IPS-20b (cell line): ENCODE measurements at regions not wholly inside any gene's neighbourhood (a gene's known extent, or its start where the extent isn't known, plus 50 kb on each side); places are given as distances from the start of the nearest gene placed in this dataset.

Source experiments
- H3K27ac ChIP-seq: one replicate; pipeline ENCODE4 v1.5.1; 2013; ENCODE audit warnings: low read length
- H3K27me3 ChIP-seq: 2 replicates; pipeline ENCODE4 v1.6.1; 2013; ENCODE audit warnings: mild to moderate bottlenecking, low read length, inconsistent platforms; ENCODE audit not compliant: insufficient read depth
- H3K36me3 ChIP-seq: 2 replicates; pipeline ENCODE4 v1.6.1; 2013; ENCODE audit warnings: low read depth, mild to moderate bottlenecking, inconsistent platforms, low read length, moderate library complexity; ENCODE audit not compliant: insufficient read depth
- H3K4me1 ChIP-seq: 2 replicates; pipeline ENCODE4 v1.6.1; 2013; ENCODE audit warnings: mild to moderate bottlenecking, control low read depth, inconsistent platforms, low read length, moderate library complexity; ENCODE audit not compliant: insufficient read depth
- H3K4me3 ChIP-seq: 2 replicates; pipeline ENCODE4 v1.5.1; 2013; ENCODE audit warnings: mild to moderate bottlenecking, low read length, inconsistent platforms
- H3K9ac ChIP-seq: 2 replicates; pipeline ENCODE4 v1.6.1; 2013; ENCODE audit warnings: low read depth, mild to moderate bottlenecking, inconsistent platforms, low read length, moderate library complexity
- H3K9me3 ChIP-seq: 2 replicates; pipeline ENCODE4 v1.6.1; 2013; ENCODE audit warnings: mild to moderate bottlenecking, low read depth, low read length, inconsistent platforms; ENCODE audit not compliant: insufficient read depth

- H3K4me3 ChIP-seq = peak overlapping the region; percentile 46; the same call in 1 of the 2 replicates
- peaks cover 3% of the 10 kb centered on the region; the same call in 1 of the 2 replicates for H3K4me1 ChIP-seq
- no peak overlapping the region for H3K27ac ChIP-seq
- no peaks in the 10 kb centered on the region for H3K27me3 ChIP-seq
- H3K36me3 ChIP-seq = no peaks in the 10 kb centered on the region
- no peak overlapping the region for H3K9ac ChIP-seq
- H3K9me3 ChIP-seq = no peaks in the 10 kb centered on the region
Observed at GRCh38 chr6:68575765-68576439, 59.2 kb upstream of the ADGRB3 start.

GRCh38 chr6:68572975-68573374 is 62.1 kb upstream of the ADGRB3 start:
- Histone ChIP-seq H3K9ac (no peak overlapping the region), H3K27me3 (no peaks in the 10 kb centered on the region), H3K36me3 (no peaks in the 10 kb centered on the region), H3K4me1 (peaks cover 3% of the 10 kb centered on the region; the same call in 1 of the 2 replicates), H3K4me3 (no peak overlapping the region), H3K9me3 (no peaks in the 10 kb centered on the region), H3K27ac (no peak overlapping the region)

- no peaks in the 10 kb centered on the region for H3K9me3 ChIP-seq
- no peaks in the 10 kb centered on the region for H3K36me3 ChIP-seq
- no peak overlapping the region for H3K4me3 ChIP-seq
- no peaks in the 10 kb centered on the region for H3K27me3 ChIP-seq
- H3K4me1 ChIP-seq = peaks cover 3% of the 10 kb centered on the region; the same call in 1 of the 2 replicates
- no peak overlapping the region for H3K27ac ChIP-seq
- H3K9ac ChIP-seq = no peak overlapping the region
Observed at GRCh38 chr6:68572525-68572924, 62.6 kb upstream of the ADGRB3 start.

- Histone ChIP-seq H3K9me3 (no peaks in the 10 kb centered on the region), H3K27me3 (no peaks in the 10 kb centered on the region), H3K9ac (peak overlapping the region; percentile 45; the same call in 1 of the 2 replicates), H3K27ac (peak overlapping the region; percentile 4), H3K4me1 (no peaks in the 10 kb centered on the region; the same call in 1 of the 2 replicates), H3K4me3 (no peak overlapping the region), H3K36me3 (no peaks in the 10 kb centered on the region)
Observed at GRCh38 chr6:68559716-68560115, 75.4 kb upstream of the ADGRB3 start.

- no peak overlapping the region for H3K4me3 ChIP-seq
- H3K9ac ChIP-seq = peak overlapping the region; percentile 45; the same call in 1 of the 2 replicates
- H3K36me3 ChIP-seq = no peaks in the 10 kb centered on the region
- H3K4me1 ChIP-seq = no peaks in the 10 kb centered on the region; the same call in 1 of the 2 replicates
- H3K27ac ChIP-seq = peak overlapping the region; percentile 4
- no peaks in the 10 kb centered on the region for H3K27me3 ChIP-seq
- H3K9me3 ChIP-seq = no peaks in the 10 kb centered on the region
Observed at GRCh38 chr6:68559070-68559469, 76.0 kb upstream of the ADGRB3 start.

GRCh38 chr6:68546620-68547019 is 88.5 kb upstream of the ADGRB3 start:
- no peaks in the 10 kb centered on the region for H3K27me3 ChIP-seq
- no peak overlapping the region for H3K27ac ChIP-seq
- H3K4me3 ChIP-seq = no peak overlapping the region
- no peaks in the 10 kb centered on the region for H3K4me1 ChIP-seq
- H3K9ac ChIP-seq = no peak overlapping the region
- no peaks in the 10 kb centered on the region for H3K36me3 ChIP-seq
- H3K9me3 ChIP-seq = peaks cover 9% of the 10 kb centered on the region; the same call in 1 of the 2 replicates

GRCh38 chr6:68544450-68544849 is 90.6 kb upstream of the ADGRB3 start:
- H3K9me3 ChIP-seq = peaks cover 9% of the 10 kb centered on the region; the same call in 1 of the 2 replicates
- no peaks in the 10 kb centered on the region for H3K4me1 ChIP-seq
- no peak overlapping the region for H3K9ac ChIP-seq
- H3K36me3 ChIP-seq = no peaks in the 10 kb centered on the region
- no peak overlapping the region for H3K4me3 ChIP-seq
- H3K27me3 ChIP-seq = no peaks in the 10 kb centered on the region
- H3K27ac ChIP-seq = no peak overlapping the region

- Histone ChIP-seq H3K27ac (no peak overlapping the region), H3K9me3 (no peaks in the 10 kb centered on the region; the same call in 1 of the 2 replicates), H3K36me3 (no peaks in the 10 kb centered on the region), H3K27me3 (no peaks in the 10 kb centered on the region), H3K4me1 (no peaks in the 10 kb centered on the region), H3K4me3 (no peak overlapping the region), H3K9ac (no peak overlapping the region)
Observed at GRCh38 chr6:68533339-68533795, 101.7 kb upstream of the ADGRB3 start.

GRCh38 chr6:68527691-68528090 is 107.4 kb upstream of the ADGRB3 start:
- Histone ChIP-seq H3K36me3 (no peaks in the 10 kb centered on the region), H3K27me3 (no peaks in the 10 kb centered on the region), H3K4me1 (no peaks in the 10 kb centered on the region), H3K9me3 (no peaks in the 10 kb centered on the region; the same call in 1 of the 2 replicates), H3K9ac (no peak overlapping the region), H3K4me3 (no peak overlapping the region), H3K27ac (no peak overlapping the region)

GRCh38 chr6:68506911-68507310 is 128.2 kb upstream of the ADGRB3 start:
- no peaks in the 10 kb centered on the region for H3K4me1 ChIP-seq
- H3K36me3 ChIP-seq = no peaks in the 10 kb centered on the region
- no peak overlapping the region for H3K27ac ChIP-seq
- no peak overlapping the region for H3K4me3 ChIP-seq
- no peaks in the 10 kb centered on the region; the same call in 1 of the 2 replicates for H3K9me3 ChIP-seq
- H3K27me3 ChIP-seq = no peaks in the 10 kb centered on the region
- H3K9ac ChIP-seq = no peak overlapping the region

- H3K9ac ChIP-seq = no peak overlapping the region
- H3K4me1 ChIP-seq = no peaks in the 10 kb centered on the region
- no peaks in the 10 kb centered on the region for H3K27me3 ChIP-seq
- H3K9me3 ChIP-seq = no peaks in the 10 kb centered on the region; the same call in 1 of the 2 replicates
- no peak overlapping the region for H3K27ac ChIP-seq
- H3K4me3 ChIP-seq = no peak overlapping the region
- H3K36me3 ChIP-seq = no peaks in the 10 kb centered on the region
Observed at GRCh38 chr6:68502946-68503345, 132.1 kb upstream of the ADGRB3 start.

- no peaks in the 10 kb centered on the region; the same call in 1 of the 2 replicates for H3K9me3 ChIP-seq
- H3K27ac ChIP-seq = no peak overlapping the region
- H3K27me3 ChIP-seq = no peaks in the 10 kb centered on the region
- no peaks in the 10 kb centered on the region for H3K36me3 ChIP-seq
- H3K4me3 ChIP-seq = no peak overlapping the region
- no peak overlapping the region for H3K9ac ChIP-seq
- no peaks in the 10 kb centered on the region for H3K4me1 ChIP-seq
Observed at GRCh38 chr6:68497927-68498326, 137.2 kb upstream of the ADGRB3 start.
